HL-60 (cell line): ENCODE measurements at regions not wholly inside any gene's neighbourhood (a gene's known extent, or its start where the extent isn't known, plus 50 kb on each side); places are given as distances from the start of the nearest gene placed in this dataset.

Source experiments
- DNase-seq, 2 experiments: peaks; one replicate each; pipeline ENCODE4 v3.0.0-alpha.2; 2010 to 2020; ENCODE audit warnings: low read depth in 1 of 2, low spot score in 1 of 2
- H3K27ac ChIP-seq: fragments of 250-450 bp; sonication (Bioruptor Pico); replicated peaks from 2 replicates; pipeline ENCODE4 v1.5.1; 2020; ENCODE audit warnings: mild to moderate bottlenecking, moderate library complexity
- H3K27me3 ChIP-seq: fragments of 250-450 bp; sonication (Bioruptor Pico); 2 replicates; pipeline ENCODE4 v1.5.1; 2021; ENCODE audit warnings: mild to moderate bottlenecking, moderate library complexity; ENCODE audit not compliant: insufficient read depth, poor library complexity, severe bottlenecking
- H3K4me3 ChIP-seq: replicated peaks from 2 replicates; pipeline ENCODE4 v1.5.1; 2011; ENCODE audit warnings: mild to moderate bottlenecking, control low read depth, low read length; ENCODE audit not compliant: insufficient read depth
- CTCF ChIP-seq: IDR thresholded peaks from one replicate; pipeline ENCODE4 v1.5.1; 2011; ENCODE audit warnings: low read length, control low read depth, inconsistent platforms; ENCODE audit not compliant: insufficient read depth
- GABPA ChIP-seq: IDR thresholded peaks from 2 replicates; pipeline ENCODE4 v1.6.1; 2012; ENCODE audit warnings: low read depth
- POLR2AphosphoS5 ChIP-seq: IDR thresholded peaks from 2 replicates; pipeline ENCODE4 v1.6.1; 2012; ENCODE audit warnings: low read depth
- REST ChIP-seq: IDR thresholded peaks from 2 replicates; pipeline ENCODE4 v1.6.1; 2012; ENCODE audit warnings: low read depth; ENCODE audit not compliant: insufficient replicate concordance
- SPI1 ChIP-seq: IDR thresholded peaks from 2 replicates; pipeline ENCODE4 v1.6.1; 2012; ENCODE audit warnings: low read depth, mild to moderate bottlenecking, borderline replicate concordance

- DNase-seq: no peak
- TF ChIP-seq GABPA (no peak), CTCF (no peak), POLR2AphosphoS5 (no peak), REST (no peak), SPI1 (no peak)
Measured at GRCh38 chr3:174387736-174388135, 471.4 kb upstream of the NAALADL2 start.

GRCh38 chr3:174397848-174398247 lies 461.3 kb upstream of the NAALADL2 start:
- peak in 1 of 2 experiments; percentile 15 for DNase-seq
- H3K27me3 ChIP-seq: no peaks in the 10 kb centered on the region

More at GRCh38 chr3:174387736-174388135, 471.4 kb upstream of the NAALADL2 start:
- Histone ChIP-seq H3K27ac (no peak overlapping the region), H3K4me3 (no peak overlapping the region), H3K27me3 (no peaks in the 10 kb centered on the region)

GRCh38 chr3:174398761-174399160 lies 460.4 kb upstream of the NAALADL2 start:
- TF ChIP-seq SPI1 (no peak), REST (no peak)
- Histone ChIP-seq H3K27me3 (no peaks in the 10 kb centered on the region), H3K4me3 (no peak overlapping the region), H3K27ac (no peak overlapping the region)
- no peak for DNase-seq

More at GRCh38 chr3:174397848-174398247, 461.3 kb upstream of the NAALADL2 start:
- H3K27ac ChIP-seq: no peak overlapping the region
- TF ChIP-seq POLR2AphosphoS5: no peak
- TF ChIP-seq CTCF: no peak
- TF ChIP-seq REST: no peak
- TF ChIP-seq SPI1: no peak
- no peak for TF ChIP-seq GABPA
- no peak overlapping the region for H3K4me3 ChIP-seq

- no peak for DNase-seq
- Histone ChIP-seq H3K4me3 (no peak overlapping the region), H3K27ac (no peak overlapping the region), H3K27me3 (no peaks in the 10 kb centered on the region)
- no peak for TF ChIP-seq REST
Measured at GRCh38 chr3:174403831-174404230, 455.3 kb upstream of the NAALADL2 start.
